NCI-H2029 (cell line): ENCODE measurements at regions not wholly inside any gene's neighbourhood (a gene's known extent, or its start where the extent isn't known, plus 50 kb on each side); places are given as distances from the start of the nearest gene placed in this dataset.
"Not testable (repeated sequence)": the region's sequence is repeated elsewhere in the genome, so short reads cannot be mapped to it uniquely, and the experiment has no call there.

ENCODE experiments used
- DNase-seq: peaks from one replicate; lab custom pipeline; 2025; lab: John Stamatoyannopoulos, UW

GRCh38 chr12:89227774-89228173 lies 124.5 kb downstream of the DUSP6 start:
- no peak for DNase-seq

DNA sequence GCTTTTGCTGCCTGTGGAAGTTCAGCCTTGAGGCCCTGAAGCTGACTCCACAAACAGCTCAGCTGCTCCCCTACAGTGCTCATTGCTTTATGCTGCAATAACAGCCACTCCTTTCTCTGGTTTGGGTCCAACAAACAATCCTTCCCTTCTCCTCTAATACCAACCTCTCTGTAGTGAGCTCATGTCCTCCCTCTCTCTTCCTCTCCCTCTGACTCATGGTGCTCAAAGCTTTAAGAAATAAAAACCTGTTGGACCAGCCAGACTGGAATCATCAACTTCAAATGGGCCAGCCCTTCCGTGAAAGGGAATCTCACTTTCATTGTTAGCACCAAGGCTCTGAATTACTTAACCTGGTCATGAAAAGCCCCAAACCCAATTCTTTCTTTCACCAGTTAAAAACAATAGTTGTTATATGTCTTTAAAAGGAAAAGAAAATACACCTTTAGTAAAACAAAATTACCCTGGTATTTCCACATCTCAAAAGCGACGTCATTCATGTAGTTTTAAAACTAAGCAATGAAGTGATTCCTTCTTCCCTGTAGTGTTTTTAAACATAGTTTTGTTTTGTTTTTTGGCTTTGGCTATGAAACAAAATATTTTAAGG lies 126.4 kb downstream of the DUSP6 start:
- DNase-seq: peak; percentile 94

GRCh38 chr12:89225401-89225800 lies 126.9 kb downstream of the DUSP6 start:
- peak; percentile 89 for DNase-seq

GRCh38 chr12:89222580-89222979 lies 129.7 kb downstream of the DUSP6 start:
- not testable (repeated sequence) for DNase-seq

DNA sequence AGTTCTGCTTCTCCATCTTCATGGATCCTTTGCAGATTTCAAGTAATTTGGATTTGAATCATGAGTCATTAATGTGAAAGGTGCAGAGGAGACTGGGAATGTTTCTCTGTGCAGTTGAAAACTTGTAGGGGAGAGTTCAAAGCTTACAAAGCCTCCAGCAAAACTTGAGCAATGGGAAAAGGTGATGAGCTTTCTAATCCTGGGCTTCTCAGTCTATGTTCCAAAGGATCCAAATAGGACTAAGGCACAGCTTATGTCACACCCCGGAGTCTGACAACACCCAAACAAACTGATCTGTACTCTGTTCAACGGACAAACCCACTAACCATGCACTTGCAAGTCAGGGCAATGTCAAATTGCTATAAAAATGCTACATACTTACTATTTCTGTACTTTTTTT lies 134.8 kb downstream of the DUSP6 start:
- DNase-seq: no peak

- no peak for DNase-seq
Observed at GRCh38 chr12:89216211-89216952, 135.9 kb downstream of the DUSP6 start.

GRCh38 chr12:89215196-89215595 lies 137.1 kb downstream of the DUSP6 start:
- no peak for DNase-seq

DNA sequence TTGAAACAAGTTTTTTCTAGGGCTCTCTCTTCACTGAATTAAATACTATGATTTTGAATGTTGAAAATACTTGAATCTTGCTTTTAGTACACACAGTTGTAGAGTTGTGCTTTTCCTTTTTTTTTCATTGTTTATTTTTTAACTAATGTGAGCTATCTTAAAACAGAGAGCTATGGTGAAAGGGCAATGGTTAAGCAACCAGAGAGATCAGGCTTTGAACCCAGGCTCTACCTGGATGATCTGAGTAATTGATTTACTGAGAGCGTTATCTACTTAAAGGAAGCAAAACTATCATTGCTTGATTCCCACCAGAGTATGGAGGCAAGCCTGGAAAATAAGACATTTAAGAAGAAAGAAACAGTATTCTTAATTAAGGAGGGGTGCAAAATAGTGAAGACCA lies 138.6 kb downstream of the DUSP6 start:
- no peak for DNase-seq

GRCh38 chr12:89213139-89213538 lies 139.2 kb downstream of the DUSP6 start:
- DNase-seq: no peak

- DNase-seq: no peak
Observed at GRCh38 chr12:89212339-89212771, 139.9 kb downstream of the DUSP6 start.

DNA sequence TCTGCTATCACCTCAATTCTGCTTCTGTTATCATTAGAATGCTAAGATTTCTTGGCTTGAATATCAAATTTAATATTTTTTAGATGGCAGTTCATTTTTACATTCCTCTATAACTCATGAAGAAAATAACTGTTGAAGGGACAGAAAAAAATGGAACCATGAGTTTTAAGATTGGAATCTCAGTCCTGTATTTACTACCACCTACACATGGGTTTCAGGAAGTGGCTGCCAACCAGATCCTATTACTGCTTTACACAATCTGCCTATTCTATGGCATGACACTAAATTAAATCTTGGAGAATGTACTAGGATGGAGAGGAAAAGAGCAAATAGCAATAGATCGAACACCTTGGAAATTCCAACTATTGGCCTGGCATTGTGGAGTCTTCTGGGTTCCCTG lies 140.8 kb downstream of the DUSP6 start:
- no peak for DNase-seq

- no peak for DNase-seq
Observed at GRCh38 chr12:89210277-89210676, 142.0 kb downstream of the DUSP6 start.

DNA sequence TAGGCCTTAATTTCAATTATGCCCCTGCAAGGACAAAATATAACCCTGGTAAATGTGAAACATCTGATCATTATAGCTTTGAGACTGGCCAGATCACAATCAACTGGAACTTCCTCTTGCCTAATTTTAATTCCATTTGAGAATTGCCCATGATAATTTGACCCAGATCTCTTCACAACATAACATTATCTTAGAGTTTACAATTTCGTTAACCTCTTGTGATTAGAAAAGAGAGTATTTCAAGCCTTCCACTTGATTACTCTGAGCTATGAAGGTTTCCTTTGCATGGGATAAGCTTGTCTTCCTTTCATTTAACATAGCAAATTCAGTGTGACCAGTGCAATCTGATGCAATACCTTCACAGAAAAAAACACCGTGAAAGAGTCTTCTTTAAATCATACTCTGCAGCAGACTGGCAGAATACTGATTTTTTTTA lies 143.6 kb downstream of the DUSP6 start:
- DNase-seq: no peak

DNA sequence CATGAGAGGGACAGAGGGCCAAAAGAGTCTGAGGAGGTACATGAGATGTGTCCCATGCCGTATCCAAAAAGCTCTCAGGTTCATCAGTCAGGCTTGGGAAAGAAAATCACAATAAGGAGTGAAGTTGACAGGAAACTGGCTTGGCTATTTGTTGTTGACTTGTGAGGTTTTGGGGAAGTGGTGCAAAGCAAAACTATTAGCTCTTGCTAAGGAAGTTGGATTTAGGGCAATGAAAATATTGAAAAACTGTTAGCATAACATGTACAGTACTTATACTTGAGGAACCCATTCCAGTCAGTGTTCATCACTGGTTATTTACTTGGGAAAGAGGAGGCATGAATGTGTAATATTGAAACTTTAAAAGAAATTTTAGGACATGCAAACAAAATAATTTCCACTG lies 145.9 kb downstream of the DUSP6 start:
- DNase-seq: no peak

DNA sequence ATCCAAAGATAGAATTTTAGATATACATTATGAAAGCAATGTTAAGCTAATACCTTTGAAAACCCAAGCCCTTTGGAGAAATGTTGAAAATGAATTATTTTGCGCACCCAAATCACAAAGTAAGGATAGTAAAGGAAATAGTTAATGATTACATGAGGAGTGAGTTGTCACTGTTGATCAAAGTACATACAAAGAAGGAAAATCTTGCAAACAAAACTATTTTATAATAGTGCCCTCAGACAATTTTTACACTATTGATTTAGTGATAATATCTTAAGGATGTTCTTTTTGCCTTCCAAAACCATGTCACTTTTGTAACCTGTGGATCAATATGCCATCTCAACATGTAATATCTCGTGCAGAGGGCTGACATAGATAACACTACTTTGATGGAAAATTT lies 146.8 kb downstream of the DUSP6 start:
- no peak for DNase-seq

DNA sequence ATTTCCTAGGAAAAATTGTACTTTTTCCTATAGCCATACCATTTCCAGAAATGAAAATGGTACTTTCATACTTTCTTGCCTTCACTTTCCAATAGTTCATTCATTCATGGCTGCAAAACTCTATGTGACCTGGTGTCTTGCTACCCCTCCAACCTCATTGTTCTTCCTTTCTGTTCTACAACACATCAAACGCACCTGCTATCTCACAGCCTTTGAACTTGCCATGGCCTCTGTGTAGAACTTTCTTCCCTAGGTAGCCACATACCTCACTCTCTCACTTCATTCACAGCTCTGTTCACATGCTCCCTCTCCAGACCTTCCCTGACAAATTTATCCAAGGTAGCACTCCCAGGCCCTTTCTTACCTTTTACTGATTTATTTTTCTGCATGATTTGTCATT lies 149.2 kb downstream of the DUSP6 start:
- no peak for DNase-seq

DNA sequence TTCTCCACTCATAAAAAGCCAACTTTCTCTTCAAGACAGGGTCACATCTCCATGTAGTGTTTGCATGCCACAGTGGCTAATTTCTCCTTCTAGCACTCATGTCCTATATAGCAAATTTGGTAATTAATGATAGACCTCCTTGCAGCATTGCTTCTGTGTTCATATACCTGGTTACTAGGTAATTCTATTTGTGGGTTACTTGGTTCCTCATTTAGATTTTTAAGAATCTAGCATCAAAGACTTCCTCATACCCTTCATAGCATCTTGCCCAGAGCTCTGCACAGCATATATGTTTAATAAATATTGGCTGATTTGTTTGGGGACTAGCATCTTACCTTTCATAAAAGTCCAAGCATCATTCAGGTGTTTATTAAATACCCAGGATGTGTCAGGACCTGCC lies 152.1 kb downstream of the DUSP6 start:
- no peak for DNase-seq

GRCh38 chr12:89195470-89195869 lies 156.8 kb downstream of the DUSP6 start:
- no peak for DNase-seq

DNA sequence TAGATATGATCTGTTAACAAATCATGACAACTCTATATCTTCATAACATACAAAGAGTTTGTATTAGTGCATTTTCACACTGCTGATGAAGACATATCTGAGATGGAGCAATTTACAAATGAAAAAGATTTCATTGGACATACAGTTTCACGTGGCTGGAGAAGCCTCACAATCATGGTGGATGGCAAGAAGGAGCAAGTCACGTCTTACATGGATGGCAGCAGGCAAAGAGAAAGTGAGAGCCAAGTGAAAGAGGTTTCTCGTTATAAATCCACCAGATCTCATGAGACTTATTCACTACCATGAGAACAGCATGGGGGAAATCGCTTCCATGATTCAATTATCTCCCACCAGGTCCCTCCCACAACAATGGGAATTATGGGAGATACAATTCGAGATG lies 157.6 kb downstream of the DUSP6 start:
- no peak for DNase-seq

DNA sequence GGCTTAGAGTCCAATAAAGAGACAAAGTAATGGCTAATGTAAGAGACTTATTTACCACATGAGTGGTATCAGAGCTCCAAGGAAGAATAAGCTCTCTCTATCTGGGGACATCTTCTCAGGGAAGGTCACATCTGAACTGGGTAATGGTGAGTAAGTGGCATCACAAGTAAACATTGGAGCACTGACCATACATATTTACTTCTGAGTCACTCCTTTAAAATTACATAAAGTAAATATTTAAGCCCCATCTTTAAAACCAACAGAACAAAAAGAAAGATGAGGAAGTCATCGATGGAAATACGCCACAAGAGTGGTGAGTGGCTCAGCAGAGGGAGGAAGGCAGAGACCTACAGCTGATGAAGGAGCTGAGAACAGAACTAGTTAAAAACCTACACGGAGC lies 159.9 kb downstream of the DUSP6 start:
- DNase-seq: no peak

DNA sequence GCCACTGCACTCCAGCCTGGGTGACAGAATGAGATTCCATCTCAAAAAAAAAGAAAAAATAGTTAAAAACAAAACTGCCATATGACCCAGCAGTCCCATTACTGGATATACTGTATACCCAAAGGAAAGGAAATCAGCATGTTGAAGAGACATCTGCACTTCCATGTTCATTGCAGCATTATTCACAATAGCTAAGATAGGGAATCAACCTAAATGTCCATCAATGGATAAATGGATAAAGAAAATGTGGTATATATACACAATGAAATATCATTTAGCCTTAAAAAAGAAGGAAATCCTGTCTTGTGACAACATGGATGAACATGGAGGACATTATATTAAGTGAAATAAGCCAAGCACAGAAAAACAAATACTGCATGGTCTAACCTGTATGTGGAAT lies 160.7 kb downstream of the DUSP6 start:
- not testable (repeated sequence) for DNase-seq

- DNase-seq: no peak
Observed at GRCh38 chr12:89189448-89189847, 162.9 kb downstream of the DUSP6 start.

GRCh38 chr12:89187507-89187906 lies 164.8 kb downstream of the DUSP6 start:
- no peak for DNase-seq

DNA sequence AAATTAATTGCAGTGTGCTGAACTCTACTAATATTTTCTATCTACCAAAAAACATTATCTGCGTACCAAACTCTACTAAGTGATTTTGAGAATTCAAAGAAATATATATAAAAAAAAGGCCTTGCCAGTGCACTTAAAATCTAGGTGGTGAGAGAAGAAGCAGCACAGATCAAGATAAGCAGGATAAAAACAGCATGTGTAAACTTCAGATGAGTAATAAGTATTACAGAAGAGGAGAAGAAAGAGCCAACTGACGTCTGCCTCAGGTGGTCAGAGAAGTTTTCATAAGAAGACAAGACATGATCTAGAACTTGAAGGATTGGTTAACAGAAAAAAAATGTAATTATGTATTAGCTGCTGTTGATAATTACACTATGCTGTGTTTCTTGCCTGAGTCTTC lies 166.4 kb downstream of the DUSP6 start:
- no peak for DNase-seq
